A673 (cell line): ENCODE measurements at regions not wholly inside any gene's neighbourhood (a gene's known extent, or its start where the extent isn't known, plus 50 kb on each side); places are given as distances from the start of the nearest gene placed in this dataset.

Experiments used
- CTCF ChIP-seq: fragments of 300-800, 200-600 bp; sonication (generic); conservative IDR thresholded peaks from 2 replicates; pipeline ENCODE4 v1.5.1; 2017; ENCODE audit warnings: low read depth, mild to moderate bottlenecking, antibody characterized with exemption, low read length, moderate library complexity, mixed read lengths
- EZH2 ChIP-seq: fragments of 200-600 bp; sonication (generic); IDR thresholded peaks from 2 replicates; pipeline ENCODE4 v1.6.1; 2017; ENCODE audit warnings: borderline replicate concordance, low read depth, mild to moderate bottlenecking, mixed read lengths, antibody characterized with exemption, low read length; ENCODE audit not compliant: poor library complexity, severe bottlenecking

- TF ChIP-seq CTCF (no peak), EZH2 (no peak)
These were observed 359.4 kb downstream of the CD83 start for GRCh38 chr6:14476793-14477531.
